GM18867 (cell line): ENCODE measurements at regions not wholly inside any gene's neighbourhood (a gene's known extent, or its start where the extent isn't known, plus 50 kb on each side); places are given as distances from the start of the nearest gene placed in this dataset.
A peak's percentile ranks its signal among the peaks of the same experiment; 100 is the strongest.
"Not testable (repeated sequence)": the region's sequence is repeated elsewhere in the genome, so short reads cannot be mapped to it uniquely, and the experiment has no call there.

ENCODE experiments used
- ATAC-seq: cut with Tn5 transposase; IDR thresholded peaks from one replicate; pipeline ENCODE4 v1.9.1; 2021; ENCODE audit warnings: mild to moderate bottlenecking, moderate library complexity; ENCODE audit not compliant: unreplicated experiment

DNA sequence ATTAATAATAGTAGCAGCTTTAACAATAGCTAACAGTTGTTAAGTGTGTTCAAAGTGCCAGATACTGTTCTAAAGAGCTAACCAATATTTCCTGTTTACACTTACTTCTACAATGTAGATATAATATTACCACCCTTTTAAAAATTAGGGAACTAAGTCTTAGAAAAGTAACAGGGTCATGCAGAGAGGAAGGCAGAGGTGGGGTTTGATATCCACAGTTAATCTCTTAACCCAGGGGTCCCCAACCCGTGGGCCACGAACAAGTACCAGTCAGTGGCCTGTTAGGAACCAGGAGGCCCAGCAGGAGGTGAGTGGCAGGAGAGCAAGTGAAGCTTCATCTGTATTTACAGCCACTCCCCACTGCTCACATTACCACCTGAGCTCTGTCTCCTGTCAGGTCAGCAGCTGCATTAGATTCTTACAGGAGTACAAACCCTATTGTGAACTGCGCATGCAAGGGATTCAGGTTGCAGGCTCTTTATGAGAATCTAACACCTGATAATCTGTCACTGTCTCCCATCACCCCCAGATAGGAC lies 89.1 kb downstream of the ACTL7B start:
- no peak for ATAC-seq

DNA sequence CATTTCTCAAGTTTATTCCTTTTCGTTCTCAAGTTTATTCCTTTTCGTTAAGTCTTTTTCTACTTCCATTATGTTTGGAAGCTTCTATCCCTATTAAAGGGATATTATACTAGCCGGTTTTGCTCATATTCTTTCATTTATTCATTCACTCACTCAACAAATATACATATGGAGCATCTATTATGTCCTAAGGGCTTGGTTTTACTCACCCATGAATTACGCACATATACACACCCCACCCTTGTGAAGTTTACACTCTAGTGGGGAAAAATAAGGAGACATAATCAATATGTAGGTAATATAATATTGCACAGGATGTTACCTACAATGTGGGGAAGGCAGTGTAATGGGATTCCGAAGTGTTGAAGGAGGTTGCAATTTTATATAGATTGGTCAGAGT lies 90.5 kb downstream of the ACTL7B start:
- ATAC-seq: no peak

DNA sequence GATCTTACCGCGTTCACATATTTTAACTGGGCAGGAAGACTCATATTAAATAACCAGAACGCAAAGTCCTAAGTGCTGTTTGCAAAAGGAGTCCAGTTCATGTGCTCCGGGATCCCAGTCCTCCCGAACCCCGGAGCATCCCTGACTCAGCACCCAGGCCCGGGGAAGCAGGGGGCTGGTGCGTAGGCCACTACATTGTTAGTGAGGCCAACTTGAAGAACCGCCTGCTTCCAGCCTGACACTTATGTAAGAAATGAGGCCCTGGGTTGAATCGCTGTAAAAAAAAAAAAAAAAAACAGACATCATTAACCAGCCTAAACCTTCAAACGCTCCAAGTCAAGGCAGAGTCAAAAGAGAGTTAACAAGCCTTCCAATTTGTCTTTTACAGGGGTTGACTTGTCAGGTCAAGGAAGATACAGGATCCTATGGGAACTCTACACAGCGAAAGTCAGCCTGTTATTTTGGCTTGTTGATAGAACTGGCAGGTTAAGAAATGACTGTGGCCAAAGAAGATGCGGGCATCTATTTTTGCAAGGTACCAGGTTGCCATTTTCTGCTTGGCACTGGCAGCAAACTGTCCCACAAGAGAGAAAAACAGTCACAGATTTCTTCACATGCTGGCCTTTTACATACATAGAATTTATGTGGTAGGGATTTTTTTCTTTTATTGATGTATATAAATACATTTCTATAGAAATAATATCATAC lies 93.3 kb downstream of the ACTL7B start:
- no peak for ATAC-seq

DNA sequence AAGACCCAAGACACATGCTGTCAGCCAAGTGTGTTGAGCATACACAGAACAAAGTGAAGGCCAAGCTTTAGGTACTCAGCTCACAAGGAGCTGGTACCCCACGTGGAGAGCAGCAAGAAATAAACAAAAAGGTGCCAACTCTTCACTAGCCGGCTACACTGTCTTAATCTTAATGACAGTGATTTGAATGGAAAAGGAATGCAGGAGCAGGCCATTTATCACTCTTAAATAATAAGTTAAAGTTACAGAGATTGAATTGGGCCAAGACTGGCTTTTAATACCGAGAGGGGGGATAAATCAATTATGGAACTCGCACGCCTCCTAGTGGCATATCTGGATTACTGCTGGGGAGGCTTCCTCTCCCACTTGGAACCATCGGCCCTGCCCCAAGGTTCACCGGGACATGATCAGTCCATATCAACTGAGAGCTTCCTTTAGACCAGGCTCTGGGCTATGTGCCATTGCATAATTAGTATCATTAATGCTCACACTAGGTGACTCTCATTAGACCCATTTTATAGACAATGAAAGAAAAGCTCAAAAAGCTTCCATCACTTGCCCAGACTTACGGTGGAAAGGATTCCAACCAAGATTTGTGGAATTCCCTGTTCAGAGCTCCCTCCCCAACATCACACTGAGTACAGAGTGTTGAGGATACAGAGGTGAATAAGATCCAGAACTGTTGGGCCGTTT lies 94.0 kb downstream of the ACTL7B start:
- peak; percentile 75 for ATAC-seq

DNA sequence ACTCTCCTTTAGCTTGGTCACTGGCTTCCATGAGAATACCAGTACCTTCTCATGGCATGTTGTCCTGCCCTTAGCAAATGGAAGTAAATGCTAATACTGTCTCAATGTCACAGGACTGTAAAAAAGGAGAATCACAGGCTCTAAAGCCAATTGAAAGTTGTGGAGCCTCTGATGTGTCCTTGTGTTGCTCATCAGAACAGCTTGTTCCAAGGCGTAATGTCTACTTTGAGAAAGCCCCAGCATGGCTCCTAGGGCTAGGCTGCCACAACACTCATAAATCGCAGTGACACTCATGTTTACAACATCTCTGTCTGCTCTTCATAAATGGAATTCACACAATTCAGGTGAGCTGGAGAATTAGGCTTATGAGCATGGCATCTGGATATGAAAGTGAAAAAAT lies 94.9 kb downstream of the ACTL7B start:
- no peak for ATAC-seq

DNA sequence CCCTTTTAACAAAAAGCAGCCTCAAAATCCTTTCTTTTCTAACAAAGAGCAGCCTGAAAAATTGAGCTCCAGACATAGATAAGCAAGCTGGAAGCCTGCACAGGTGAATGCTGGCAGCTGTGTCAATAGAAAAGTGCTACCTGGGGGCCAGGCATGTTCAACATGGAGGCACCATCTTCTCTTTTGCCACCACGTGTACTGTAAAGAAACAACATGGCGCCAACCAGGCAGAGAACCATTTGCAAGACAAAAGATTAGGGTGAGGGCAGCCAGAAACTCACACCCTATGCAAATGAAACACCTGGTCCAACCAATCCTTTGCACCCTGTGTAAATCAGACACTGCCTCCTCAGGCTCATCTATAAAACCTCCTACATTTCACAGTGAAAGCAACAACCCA lies 96.0 kb downstream of the ACTL7B start:
- no peak for ATAC-seq

DNA sequence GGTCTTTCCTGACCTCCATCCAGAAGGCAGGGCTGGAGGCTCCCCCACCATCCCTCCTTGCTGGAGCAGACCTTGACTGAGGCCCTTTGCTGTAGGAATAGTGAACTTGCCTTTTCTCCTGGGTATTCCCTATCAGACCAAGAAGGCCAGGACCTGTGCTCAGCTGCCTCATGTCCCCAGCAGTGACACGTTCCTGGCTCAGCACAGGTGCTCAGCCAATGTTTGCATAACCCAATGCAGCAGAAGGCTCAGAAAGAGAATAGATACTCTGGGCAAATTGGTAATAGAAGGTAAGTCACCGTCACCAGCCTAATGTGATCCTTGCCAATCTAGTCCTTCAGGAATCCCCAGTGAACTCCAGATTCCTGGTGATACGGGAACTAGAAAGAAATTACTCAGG lies 96.4 kb downstream of the ACTL7B start:
- no peak for ATAC-seq

DNA sequence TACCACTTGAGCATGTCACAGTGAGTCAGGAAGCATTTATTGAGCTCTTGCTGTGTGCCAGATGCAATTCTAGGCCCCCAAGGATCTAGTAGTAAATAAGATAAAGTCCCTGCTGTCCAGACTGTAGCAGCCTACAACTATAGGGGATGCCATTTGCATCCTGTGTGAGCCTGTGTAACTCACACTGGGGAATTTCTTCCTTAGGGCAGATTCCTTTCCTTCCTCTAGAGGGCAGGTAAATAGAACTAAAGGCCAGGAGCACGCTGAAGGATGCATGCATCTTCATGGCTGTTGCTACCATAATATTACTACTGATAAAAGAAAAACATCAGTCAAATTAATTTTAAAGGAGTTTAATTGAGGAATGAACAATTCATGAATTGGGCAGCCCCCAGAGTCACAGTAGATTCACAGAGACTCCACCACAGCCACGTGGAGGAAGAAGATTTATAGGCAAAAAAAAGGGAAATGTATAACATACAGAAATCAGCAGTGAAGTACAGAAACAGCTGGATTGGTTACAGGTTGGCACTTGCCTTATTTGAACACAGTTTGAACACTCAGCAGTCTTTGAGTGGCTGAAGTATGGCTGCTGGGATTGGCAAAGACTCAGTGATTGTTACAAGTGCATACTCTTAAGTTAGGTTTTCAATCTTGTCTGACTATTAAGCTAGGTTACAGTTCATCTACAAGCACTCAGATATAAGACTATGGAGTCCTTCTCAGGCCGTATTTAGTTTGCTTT lies 98.9 kb downstream of the ACTL7B start:
- ATAC-seq: no peak

DNA sequence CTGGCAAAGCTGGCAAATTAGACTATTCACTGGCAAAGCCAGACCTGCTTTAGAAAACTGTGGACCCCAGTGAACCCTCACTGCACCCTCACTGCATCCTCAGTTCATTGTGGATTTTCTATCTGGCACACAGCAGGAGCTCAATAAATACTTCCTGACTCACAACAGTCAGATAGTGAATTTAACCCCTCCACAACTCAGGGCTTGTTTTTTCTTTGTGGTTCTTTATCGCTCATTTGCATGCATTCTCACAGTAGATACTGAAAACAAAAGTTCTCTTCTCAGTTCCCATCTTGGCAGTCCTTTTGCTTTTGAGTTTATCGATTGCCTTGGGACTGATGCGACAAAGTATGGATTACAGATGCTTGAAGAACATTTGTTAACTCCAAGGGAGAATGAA lies 99.8 kb downstream of the ACTL7B start:
- peak; percentile 98 for ATAC-seq

DNA sequence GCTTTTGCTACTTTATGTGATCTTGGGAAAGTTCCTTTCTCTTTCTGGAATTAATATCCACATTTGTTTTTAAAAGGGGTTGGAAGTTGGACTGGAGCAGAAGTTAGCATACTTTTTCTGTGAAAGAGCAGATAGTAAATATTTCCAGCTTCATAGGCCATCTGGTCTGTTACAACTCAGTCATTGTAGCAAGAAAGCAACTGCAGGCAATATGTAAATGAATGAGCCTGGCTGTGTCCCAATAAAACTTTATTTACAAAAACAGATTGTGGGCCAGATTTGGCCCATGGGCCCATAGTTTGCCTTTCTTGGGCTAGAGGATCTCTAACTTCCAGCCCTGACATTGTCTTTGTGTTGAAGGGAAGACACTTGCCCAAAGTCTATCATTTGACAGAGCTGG lies 104.4 kb downstream of the ACTL7B start:
- no peak for ATAC-seq

DNA sequence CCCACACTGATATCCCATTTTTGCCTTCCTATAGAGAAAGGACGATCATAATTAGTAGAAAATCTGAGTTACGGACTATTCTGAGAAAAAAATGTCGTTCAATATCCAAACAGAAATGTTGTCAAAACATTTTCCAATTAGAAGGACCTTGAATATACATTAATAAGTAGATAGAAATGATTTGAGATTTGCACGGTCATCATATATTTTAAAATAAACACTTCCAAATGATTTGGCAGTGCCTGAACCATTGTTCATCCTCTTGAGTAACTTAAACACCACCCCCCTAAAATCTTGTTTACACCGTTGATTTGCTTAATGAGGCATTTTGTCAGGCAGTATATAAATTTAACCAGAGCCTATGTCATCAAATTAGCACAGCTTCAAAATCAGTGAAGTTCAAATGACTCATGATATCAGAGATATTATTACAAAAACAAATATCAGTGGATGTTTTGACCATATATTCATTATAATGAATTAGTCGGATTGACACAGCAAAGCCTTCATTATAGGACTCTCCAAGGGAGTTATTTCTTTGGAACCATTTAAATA lies 105.0 kb downstream of the ACTL7B start:
- ATAC-seq: no peak

DNA sequence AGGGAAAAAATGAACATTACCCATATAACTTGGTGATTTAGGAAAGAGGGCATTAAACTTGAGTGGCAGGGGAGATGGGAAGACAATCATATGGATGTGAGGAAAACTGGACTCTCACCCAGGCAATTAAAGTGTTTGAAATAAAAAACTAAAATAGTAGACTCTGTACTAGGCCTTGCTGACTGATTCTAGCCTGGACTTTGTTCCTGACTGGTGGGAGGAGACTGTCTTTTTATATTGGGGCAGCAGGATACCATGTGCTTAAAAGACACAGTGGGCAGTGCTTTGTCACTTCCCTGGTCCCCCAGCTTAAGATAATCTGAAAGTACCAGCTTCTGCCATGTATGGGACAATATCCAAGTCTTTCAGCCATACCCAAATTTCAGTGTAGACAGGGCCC lies 107.0 kb downstream of the ACTL7B start:
- no peak for ATAC-seq

DNA sequence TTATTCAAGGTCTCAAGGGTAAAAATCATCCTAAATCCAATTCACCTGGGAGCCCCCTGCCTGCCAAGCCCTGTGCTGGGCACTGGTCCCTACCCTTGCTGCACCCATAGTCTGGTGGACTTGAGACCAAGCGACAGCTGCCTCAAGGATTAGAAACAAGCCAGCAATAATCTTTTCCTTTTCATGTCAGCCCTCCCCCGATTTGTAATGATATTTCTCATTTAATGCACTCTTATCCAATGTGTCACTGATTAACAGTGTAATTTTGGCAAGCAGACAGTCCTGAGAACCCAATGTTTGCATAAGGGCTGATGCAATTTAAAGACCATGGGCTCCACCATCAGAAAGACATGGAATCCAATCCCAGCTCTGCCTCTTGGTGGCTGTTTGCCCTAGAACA lies 108.9 kb downstream of the ACTL7B start:
- no peak for ATAC-seq

DNA sequence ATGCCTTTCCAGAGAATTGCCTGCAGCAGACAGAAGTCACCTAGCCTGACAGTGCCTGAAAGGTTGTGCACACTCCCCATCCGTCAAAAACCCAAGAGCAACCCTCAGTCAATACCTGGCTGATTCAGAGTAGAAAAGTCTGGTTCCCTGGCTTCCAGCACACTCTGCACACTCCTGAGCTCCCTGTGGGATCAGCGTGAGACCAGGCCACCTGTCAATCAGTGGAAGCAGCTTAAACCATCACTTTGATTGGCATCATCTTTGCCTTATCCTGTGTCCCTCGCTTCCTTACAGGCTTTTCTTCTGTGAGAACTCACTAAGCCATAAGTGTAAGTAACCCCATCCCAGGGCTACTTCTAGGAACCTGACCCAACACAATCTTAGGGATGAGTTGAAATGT lies 109.8 kb downstream of the ACTL7B start:
- ATAC-seq: no peak

DNA sequence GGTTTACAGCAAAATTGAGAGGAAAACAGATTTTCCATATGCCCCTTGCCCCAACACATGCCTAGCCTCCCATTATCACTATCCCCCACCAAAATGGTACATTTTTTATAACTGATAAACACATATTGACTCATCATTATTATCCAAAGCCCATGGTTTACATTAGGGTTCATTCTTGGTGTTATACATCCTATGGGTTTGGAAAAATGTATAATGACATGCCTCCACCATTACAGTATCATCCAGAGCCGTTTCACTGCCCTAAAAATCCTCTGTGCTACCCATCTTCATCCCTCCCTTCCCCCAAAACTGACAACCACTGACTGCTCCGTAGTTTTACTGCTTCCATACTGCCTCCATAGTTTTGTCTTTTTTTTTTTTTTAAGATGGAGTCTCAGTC lies 111.1 kb downstream of the ACTL7B start:
- ATAC-seq: no peak

DNA sequence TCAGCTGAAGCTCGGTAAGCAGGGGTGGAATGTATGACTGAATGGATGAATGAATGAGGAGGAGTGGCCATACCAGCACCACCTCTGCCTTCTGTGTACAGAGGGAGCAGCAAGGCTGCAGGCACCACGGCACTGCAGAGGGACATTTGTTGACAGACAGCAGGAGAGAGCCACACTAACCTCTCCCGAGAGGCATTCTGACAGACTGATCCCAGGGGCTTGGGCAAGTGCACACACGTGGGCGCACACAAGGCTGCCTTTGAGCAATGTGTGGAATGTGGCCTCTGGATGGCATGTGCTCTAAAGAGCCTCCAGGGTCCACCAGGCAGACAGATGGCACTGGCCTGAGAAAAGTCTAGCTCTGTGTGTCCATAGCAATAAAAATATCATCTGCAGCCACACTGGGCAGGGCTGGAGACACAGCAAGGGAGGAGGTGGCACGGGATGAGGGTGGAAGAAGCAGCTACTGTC lies 111.8 kb downstream of the ACTL7B start:
- no peak for ATAC-seq

DNA sequence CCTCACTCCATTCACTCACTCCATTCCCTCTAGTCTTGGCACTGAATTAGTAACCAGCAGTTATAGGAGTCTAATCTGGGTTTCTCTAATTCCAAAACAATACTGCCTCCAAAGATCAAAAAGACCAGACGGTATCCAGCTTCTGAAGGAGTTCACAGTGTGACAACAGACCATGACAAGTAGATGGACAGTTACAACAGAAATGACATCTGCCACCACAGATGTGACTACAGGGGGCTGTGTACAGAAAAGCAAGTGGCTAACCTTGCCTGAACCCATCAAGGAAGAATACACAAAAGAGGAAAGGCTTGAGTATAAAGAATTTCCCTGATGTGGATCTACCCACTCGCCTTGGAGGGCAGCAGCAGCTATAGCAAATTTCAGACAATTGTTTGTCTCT lies 112.4 kb downstream of the ACTL7B start:
- no peak for ATAC-seq

DNA sequence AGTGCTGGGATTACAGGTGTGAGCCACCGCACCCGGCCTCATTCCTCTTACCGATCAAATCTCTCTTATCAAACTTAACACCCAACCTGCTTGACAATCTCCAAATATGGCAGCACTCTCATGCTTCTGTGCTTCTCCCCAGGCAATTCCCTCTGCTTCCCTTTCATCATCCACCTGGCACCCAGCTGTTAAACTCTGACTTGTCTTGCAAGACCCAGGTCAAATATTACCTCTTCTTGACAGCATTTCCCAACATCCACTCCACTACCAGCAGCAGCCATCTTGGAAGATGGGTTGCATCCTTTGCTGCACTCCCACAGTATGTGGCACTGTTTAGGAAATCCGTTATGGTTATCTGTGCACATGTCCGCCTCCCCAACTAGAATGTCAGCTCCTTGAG lies 113.6 kb downstream of the ACTL7B start:
- ATAC-seq: no peak

DNA sequence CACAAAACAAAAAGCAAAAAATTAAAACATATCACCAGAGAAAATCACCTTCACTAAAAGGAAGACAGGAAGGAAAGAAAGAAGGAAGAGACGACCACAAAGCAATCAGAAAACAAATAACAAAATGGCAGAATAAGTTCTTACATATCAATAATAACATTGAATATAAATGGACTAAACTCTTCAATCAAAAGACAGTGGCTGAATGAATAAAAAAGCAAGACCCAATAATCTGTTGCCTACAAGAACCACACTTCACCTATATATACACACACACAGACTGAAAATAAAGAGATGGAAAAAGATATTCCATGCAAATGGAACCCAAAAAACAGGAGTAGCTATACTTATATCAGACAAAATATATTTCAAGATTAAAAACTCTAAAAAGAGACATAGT lies 124.5 kb downstream of the ACTL7B start:
- not testable (repeated sequence) for ATAC-seq

DNA sequence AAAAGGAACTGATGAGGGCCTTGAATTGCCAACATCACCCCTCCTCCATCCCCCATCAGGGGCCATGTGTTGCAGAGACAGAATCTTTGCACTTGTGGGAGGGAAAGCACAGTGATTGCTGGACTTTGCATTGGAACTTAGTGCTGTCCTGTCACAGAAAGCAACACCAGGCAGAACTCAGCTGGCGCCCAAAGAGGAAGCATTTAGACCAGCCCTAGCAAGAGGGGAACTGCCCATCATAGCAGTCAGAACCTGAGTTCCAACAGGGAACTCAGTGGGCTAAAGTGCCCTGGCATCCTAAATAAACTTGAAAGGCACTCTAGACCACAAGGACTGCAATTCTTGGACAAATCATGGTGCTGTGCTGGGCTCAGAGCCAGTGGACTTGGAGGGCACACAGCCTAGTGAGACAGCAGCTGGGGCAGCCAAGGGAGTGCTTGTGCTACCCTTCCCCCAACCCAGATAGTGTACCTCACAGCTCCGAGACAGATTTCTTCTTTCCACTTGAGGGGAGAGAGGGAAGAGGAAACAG lies 128.1 kb downstream of the ACTL7B start:
- ATAC-seq: no peak

DNA sequence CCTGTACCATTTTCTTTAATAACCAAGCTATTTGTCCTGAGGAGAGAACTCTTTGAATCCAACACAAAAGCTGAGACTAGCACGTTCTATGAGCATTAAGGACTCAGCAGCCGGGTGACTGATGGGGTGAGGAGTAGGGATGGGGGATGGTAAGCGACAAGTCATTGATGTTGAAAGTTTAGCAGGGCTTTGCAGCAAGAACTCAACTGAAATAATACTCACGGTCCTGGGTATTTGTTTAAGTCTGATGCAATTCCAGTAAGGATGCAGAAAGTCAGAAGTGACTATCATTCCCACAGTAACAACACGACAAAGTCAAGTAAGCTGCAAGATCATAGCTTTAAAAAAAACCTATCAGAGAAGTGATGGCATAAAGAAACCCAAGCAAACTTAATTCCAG lies 131.1 kb downstream of the ACTL7B start:
- no peak for ATAC-seq
